ENCODE measurements at regions not wholly inside any gene's neighbourhood (a gene's known extent, or its start where the extent isn't known, plus 50 kb on each side); places are given as distances from the start of the nearest gene placed in this dataset.

DNA sequence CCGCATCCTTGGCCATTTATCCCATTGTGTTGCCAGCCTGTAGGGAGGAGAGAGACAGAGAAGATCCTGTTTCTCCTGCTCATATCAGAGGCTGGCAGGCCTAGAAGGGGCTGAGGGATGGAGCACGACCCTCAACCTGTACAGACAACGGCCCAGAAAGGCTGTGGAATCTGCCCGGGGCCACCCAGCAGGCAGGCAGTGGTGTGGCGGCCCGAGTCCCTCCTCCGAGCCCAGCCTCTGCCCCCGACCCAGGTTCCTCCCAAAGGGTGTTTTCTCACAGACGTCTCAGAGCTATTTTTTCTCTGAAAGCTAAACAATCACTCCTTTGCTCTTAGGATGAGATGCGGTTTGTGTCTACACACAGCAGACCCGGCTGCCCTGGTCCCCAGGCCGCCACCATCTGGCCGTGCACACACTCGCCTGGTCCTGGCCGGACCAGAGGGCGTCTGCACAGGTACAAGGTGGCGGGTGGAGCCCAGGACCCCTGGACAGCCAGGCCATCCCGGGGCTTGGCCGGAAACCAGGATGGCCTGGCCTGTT lies 69.3 kb downstream of the FOXL3 start:
- TF ChIP-seq POLR2A (IDR thresholded peaks at IDR 0.05) (no peak), POLR2AphosphoS5 (IDR thresholded peaks at IDR 0.05) (no peak)
- TF ChIP-seq, protein P1, sequence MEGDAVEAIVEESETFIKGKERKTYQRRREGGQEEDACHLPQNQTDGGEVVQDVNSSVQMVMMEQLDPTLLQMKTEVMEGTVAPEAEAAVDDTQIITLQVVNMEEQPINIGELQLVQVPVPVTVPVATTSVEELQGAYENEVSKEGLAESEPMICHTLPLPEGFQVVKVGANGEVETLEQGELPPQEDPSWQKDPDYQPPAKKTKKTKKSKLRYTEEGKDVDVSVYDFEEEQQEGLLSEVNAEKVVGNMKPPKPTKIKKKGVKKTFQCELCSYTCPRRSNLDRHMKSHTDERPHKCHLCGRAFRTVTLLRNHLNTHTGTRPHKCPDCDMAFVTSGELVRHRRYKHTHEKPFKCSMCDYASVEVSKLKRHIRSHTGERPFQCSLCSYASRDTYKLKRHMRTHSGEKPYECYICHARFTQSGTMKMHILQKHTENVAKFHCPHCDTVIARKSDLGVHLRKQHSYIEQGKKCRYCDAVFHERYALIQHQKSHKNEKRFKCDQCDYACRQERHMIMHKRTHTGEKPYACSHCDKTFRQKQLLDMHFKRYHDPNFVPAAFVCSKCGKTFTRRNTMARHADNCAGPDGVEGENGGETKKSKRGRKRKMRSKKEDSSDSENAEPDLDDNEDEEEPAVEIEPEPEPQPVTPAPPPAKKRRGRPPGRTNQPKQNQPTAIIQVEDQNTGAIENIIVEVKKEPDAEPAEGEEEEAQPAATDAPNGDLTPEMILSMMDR (IDR thresholded peaks at IDR 0.05) = no peak

Data from transverse colon (tissue), 4 donors.